ENCODE measurements at regions not wholly inside any gene's neighbourhood (a gene's known extent, or its start where the extent isn't known, plus 50 kb on each side); places are given as distances from the start of the nearest gene placed in this dataset.
"Not testable (repeated sequence)": the region's sequence is repeated elsewhere in the genome, so short reads cannot be mapped to it uniquely, and the experiment has no call there.

GRCh38 chr12:23139026-23139425 is 514.1 kb downstream of the ETNK1 start:
- H3K79me2 ChIP-seq (ENCODE audit: low read length) = no peaks in the 10 kb centered on the region
- H3K9ac ChIP-seq (ENCODE audit: low read length) = no peak overlapping the region
- H3K9me3 ChIP-seq (ENCODE audit: insufficient read depth, low read length) = no peaks in the 10 kb centered on the region
- H3K27me3 ChIP-seq (ENCODE audit: low read depth, low read length) = no peaks in the 10 kb centered on the region
- no peaks in the 10 kb centered on the region for H3K4me1 ChIP-seq (ENCODE audit: low read length)
- H3K27ac ChIP-seq (ENCODE audit: low read length) = no peak overlapping the region
- H3K36me3 ChIP-seq (replicated peaks; ENCODE audit: low read depth, low read length) = no peaks in the 10 kb centered on the region
- no peak overlapping the region for H3K4me2 ChIP-seq (ENCODE audit: low read length)
- no peak overlapping the region for H3K4me3 ChIP-seq (ENCODE audit: low read length)
- no peak for TF ChIP-seq CTCF (IDR thresholded peaks at IDR 0.05; ENCODE audit: low read depth, low read length)
- no peak for TF ChIP-seq EZH2phosphoT487 (IDR thresholded peaks at IDR 0.05; ENCODE audit: low read depth)
- no peak overlapping the region for H2AFZ ChIP-seq (ENCODE audit: low read depth, low read length)
- H4K20me1 ChIP-seq (ENCODE audit: insufficient read depth, low read length) = no peaks in the 10 kb centered on the region

GRCh38 chr12:23140710-23141109 is 515.7 kb downstream of the ETNK1 start:
- Histone ChIP-seq H3K27ac (ENCODE audit: low read length) (no peak overlapping the region), H3K27me3 (ENCODE audit: low read depth, low read length) (no peaks in the 10 kb centered on the region), H3K36me3 (replicated peaks; ENCODE audit: low read depth, low read length) (no peaks in the 10 kb centered on the region), H4K20me1 (ENCODE audit: insufficient read depth, low read length) (no peaks in the 10 kb centered on the region), H3K4me1 (ENCODE audit: low read length) (no peaks in the 10 kb centered on the region), H3K4me2 (ENCODE audit: low read length) (no peak overlapping the region), H3K79me2 (ENCODE audit: low read length) (no peaks in the 10 kb centered on the region), H2AFZ (ENCODE audit: low read depth, low read length) (no peak overlapping the region), H3K9ac (ENCODE audit: low read length) (no peak overlapping the region), H3K4me3 (ENCODE audit: low read length) (no peak overlapping the region), H3K9me3 (ENCODE audit: insufficient read depth, low read length) (0 out of 2 replicates have a peak, but pooled peaks cover 4% of the 10 kb centered on the region)
- TF ChIP-seq CTCF (IDR thresholded peaks at IDR 0.05; ENCODE audit: low read depth, low read length) (no peak), EZH2phosphoT487 (IDR thresholded peaks at IDR 0.05; ENCODE audit: low read depth) (no peak)

GRCh38 chr12:23141335-23141734 is 516.4 kb downstream of the ETNK1 start:
- Histone ChIP-seq H4K20me1 (ENCODE audit: insufficient read depth, low read length) (no peaks in the 10 kb centered on the region), H3K9ac (ENCODE audit: low read length) (no peak overlapping the region), H3K4me2 (ENCODE audit: low read length) (no peak overlapping the region), H3K79me2 (ENCODE audit: low read length) (no peaks in the 10 kb centered on the region), H3K27ac (ENCODE audit: low read length) (no peak overlapping the region), H3K4me3 (ENCODE audit: low read length) (no peak overlapping the region), H3K4me1 (ENCODE audit: low read length) (no peaks in the 10 kb centered on the region), H3K36me3 (replicated peaks; ENCODE audit: low read depth, low read length) (no peaks in the 10 kb centered on the region), H3K9me3 (ENCODE audit: insufficient read depth, low read length) (0 out of 2 replicates have a peak, but pooled peaks cover 4% of the 10 kb centered on the region), H2AFZ (ENCODE audit: low read depth, low read length) (no peak overlapping the region), H3K27me3 (ENCODE audit: low read depth, low read length) (no peaks in the 10 kb centered on the region)
- TF ChIP-seq EZH2phosphoT487 (IDR thresholded peaks at IDR 0.05; ENCODE audit: low read depth) (no peak), CTCF (IDR thresholded peaks at IDR 0.05; ENCODE audit: low read depth, low read length) (no peak)

GRCh38 chr12:23146070-23146469 is 521.1 kb downstream of the ETNK1 start:
- H3K4me2 ChIP-seq (ENCODE audit: low read length); H4K20me1 ChIP-seq (ENCODE audit: insufficient read depth, low read length); H3K79me2 ChIP-seq (ENCODE audit: low read length); H3K9ac ChIP-seq (ENCODE audit: low read length); H3K36me3 ChIP-seq (replicated peaks; ENCODE audit: low read depth, low read length); H3K27me3 ChIP-seq (ENCODE audit: low read depth, low read length); H3K9me3 ChIP-seq (ENCODE audit: insufficient read depth, low read length); H3K4me3 ChIP-seq (ENCODE audit: low read length); H3K4me1 ChIP-seq (ENCODE audit: low read length); H2AFZ ChIP-seq (ENCODE audit: low read depth, low read length); H3K27ac ChIP-seq (ENCODE audit: low read length): not testable (repeated sequence)

GRCh38 chr12:23168459-23168858 is 543.5 kb downstream of the ETNK1 start:
- Histone ChIP-seq H3K4me1 (ENCODE audit: low read length) (no peaks in the 10 kb centered on the region), H3K4me3 (ENCODE audit: low read length) (no peak overlapping the region), H3K27me3 (ENCODE audit: low read depth, low read length) (no peaks in the 10 kb centered on the region), H3K79me2 (ENCODE audit: low read length) (no peaks in the 10 kb centered on the region), H3K9me3 (ENCODE audit: insufficient read depth, low read length) (0 out of 2 replicates have a peak, but pooled peaks cover 1% of the 10 kb centered on the region), H4K20me1 (ENCODE audit: insufficient read depth, low read length) (no peaks in the 10 kb centered on the region), H3K27ac (ENCODE audit: low read length) (no peak overlapping the region), H3K4me2 (ENCODE audit: low read length) (no peak overlapping the region), H2AFZ (ENCODE audit: low read depth, low read length) (no peak overlapping the region), H3K9ac (ENCODE audit: low read length) (no peak overlapping the region), H3K36me3 (replicated peaks; ENCODE audit: low read depth, low read length) (no peaks in the 10 kb centered on the region)
- TF ChIP-seq EZH2phosphoT487 (IDR thresholded peaks at IDR 0.05; ENCODE audit: low read depth) (no peak), CTCF (IDR thresholded peaks at IDR 0.05; ENCODE audit: low read depth, low read length) (no peak)
